ENCODE measurements at regions not wholly inside any gene's neighbourhood (a gene's known extent, or its start where the extent isn't known, plus 50 kb on each side); places are given as distances from the start of the nearest gene placed in this dataset.

DNA sequence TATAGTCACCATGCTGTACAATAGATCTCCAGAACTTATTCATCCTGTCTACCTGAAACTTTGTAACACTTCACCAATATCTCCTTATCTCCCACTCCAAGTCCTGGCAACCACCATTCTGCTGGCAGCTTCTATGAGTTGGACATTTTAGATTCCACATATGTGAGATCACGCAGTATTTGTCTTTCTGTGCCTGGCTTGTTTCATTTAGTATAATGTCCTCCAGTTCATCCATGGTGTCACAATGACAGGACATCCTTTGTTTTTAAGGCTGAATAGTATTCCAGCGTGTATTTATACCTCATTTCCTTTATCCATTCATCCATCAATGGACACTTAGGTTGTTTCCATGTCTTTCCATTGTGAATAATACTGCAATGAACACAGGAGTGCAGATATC is 198.7 kb downstream of the QDPR start:
- Histone ChIP-seq H2AFZ (ENCODE audit: low read depth, low read length) (no peak overlapping the region), H3K4me3 (ENCODE audit: low read length) (no peak overlapping the region), H3K4me1 (ENCODE audit: insufficient read depth, low read length) (no peaks in the 10 kb centered on the region), H3K27me3 (ENCODE audit: insufficient read depth, low read length) (no peaks in the 10 kb centered on the region), H3K9me3 (ENCODE audit: low read length) (no peaks in the 10 kb centered on the region), H3K36me3 (ENCODE audit: insufficient read depth, low read length) (no peaks in the 10 kb centered on the region)

DNA sequence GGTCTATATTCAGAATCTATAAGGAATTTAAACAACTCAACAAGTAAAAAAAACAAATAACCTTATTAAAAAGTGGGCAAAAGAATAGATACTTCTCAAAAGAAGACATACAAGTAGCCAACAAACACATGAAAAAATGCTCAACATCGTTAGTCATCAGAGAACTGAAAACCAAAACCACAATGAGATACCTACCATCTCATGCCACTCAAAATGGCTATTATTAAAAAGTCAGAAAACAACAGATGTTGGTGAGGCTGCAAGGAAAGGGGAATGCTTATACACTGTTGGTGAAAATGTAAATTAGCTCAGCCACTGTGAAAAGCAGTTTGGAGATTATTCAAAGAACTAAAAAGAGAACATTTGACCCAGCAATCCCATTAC is 201.6 kb downstream of the QDPR start:
- Histone ChIP-seq H3K27me3 (ENCODE audit: insufficient read depth, low read length) (no peaks in the 10 kb centered on the region), H2AFZ (ENCODE audit: low read depth, low read length) (no peak overlapping the region), H3K4me3 (ENCODE audit: low read length) (no peak overlapping the region)

DNA sequence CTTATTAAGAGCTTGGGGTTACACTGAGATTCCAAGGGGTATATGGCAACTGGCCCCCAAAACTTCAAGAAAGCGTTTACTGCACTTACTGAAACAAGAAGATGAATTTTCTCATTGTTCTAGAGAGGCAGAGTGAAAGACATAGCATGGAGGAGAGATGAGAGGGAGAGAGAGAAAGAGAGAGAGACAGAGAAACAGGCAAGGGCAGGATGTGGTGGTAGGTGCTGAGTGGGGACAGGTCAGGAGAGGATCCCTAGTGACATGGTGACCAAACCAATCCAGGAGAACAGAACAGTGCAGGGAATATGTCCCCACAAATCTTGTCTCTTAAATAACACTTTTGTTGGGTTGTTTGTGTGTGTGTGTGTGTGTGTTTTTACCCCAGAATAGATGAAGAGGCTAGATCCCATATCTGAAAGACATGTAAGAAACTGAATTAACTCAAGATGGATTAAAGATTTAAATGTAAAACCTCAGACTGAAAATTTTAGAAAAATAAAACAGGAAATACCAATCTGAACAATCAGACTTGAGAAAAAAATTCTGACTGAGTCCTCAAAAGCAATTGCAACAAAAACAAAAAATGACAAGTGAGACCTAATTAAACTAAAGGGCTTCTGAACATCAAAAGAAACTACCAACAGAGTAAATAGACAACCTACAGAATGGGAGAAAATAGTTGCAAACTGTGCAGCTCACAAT is 202.2 kb downstream of the QDPR start:
- Histone ChIP-seq H2AFZ (ENCODE audit: low read depth, low read length) (no peak overlapping the region), H3K36me3 (ENCODE audit: insufficient read depth, low read length) (no peaks in the 10 kb centered on the region), H3K4me1 (ENCODE audit: insufficient read depth, low read length) (no peaks in the 10 kb centered on the region), H3K9me3 (ENCODE audit: low read length) (no peaks in the 10 kb centered on the region), H3K4me3 (ENCODE audit: low read length) (no peak overlapping the region), H3K27me3 (ENCODE audit: insufficient read depth, low read length) (no peaks in the 10 kb centered on the region)

More for the DNA sequence above, 201.6 kb downstream of the QDPR start:
- Histone ChIP-seq H3K36me3 (ENCODE audit: insufficient read depth, low read length) (no peaks in the 10 kb centered on the region), H3K9me3 (ENCODE audit: low read length) (no peaks in the 10 kb centered on the region), H3K4me1 (ENCODE audit: insufficient read depth, low read length) (no peaks in the 10 kb centered on the region)

- Histone ChIP-seq H3K9me3 (ENCODE audit: low read length) (no peaks in the 10 kb centered on the region), H3K4me1 (ENCODE audit: insufficient read depth, low read length) (no peaks in the 10 kb centered on the region), H3K4me3 (ENCODE audit: low read length) (no peak overlapping the region), H2AFZ (ENCODE audit: low read depth, low read length) (no peak overlapping the region), H3K36me3 (ENCODE audit: insufficient read depth, low read length) (no peaks in the 10 kb centered on the region), H3K27me3 (ENCODE audit: insufficient read depth, low read length) (no peaks in the 10 kb centered on the region)
Observed at GRCh38 chr4:17301869-17302268, 210.0 kb downstream of the QDPR start.

DNA sequence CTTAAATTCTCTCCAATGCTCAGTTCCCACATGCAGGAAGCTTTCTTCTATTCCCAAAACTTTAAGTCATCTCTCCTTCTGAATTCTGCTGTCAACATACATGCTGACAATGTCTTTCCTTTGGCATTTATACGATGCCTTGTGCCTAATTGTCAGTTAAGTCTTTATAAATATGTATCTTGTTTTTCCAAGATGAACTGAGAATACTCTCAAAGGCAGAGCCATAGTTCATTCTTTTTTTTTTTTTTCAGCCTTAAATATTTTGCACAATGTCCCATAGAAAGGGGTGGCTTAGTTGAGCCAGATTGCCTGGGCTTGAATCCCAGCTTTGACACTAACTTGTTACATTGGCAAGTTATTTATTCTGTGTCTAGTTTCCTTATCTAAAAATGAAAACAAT is 210.6 kb downstream of the QDPR start:
- no peaks in the 10 kb centered on the region for H3K36me3 ChIP-seq (ENCODE audit: insufficient read depth, low read length)
- H3K27me3 ChIP-seq (ENCODE audit: insufficient read depth, low read length), result no peaks in the 10 kb centered on the region
- no peak overlapping the region for H2AFZ ChIP-seq (ENCODE audit: low read depth, low read length)
- no peak overlapping the region for H3K4me3 ChIP-seq (ENCODE audit: low read length)
- no peaks in the 10 kb centered on the region for H3K4me1 ChIP-seq (ENCODE audit: insufficient read depth, low read length)
- H3K9me3 ChIP-seq (ENCODE audit: low read length), result no peaks in the 10 kb centered on the region

GRCh38 chr4:17296921-17297890 is 214.7 kb downstream of the QDPR start:
- H3K4me3 ChIP-seq (ENCODE audit: low read length), result no peak overlapping the region
- H3K27me3 ChIP-seq (ENCODE audit: insufficient read depth, low read length), result no peaks in the 10 kb centered on the region
- H2AFZ ChIP-seq (ENCODE audit: low read depth, low read length), result no peak overlapping the region
- H3K9me3 ChIP-seq (ENCODE audit: low read length), result no peaks in the 10 kb centered on the region
- no peaks in the 10 kb centered on the region for H3K36me3 ChIP-seq (ENCODE audit: insufficient read depth, low read length)
- H3K4me1 ChIP-seq (ENCODE audit: insufficient read depth, low read length), result no peaks in the 10 kb centered on the region

DNA sequence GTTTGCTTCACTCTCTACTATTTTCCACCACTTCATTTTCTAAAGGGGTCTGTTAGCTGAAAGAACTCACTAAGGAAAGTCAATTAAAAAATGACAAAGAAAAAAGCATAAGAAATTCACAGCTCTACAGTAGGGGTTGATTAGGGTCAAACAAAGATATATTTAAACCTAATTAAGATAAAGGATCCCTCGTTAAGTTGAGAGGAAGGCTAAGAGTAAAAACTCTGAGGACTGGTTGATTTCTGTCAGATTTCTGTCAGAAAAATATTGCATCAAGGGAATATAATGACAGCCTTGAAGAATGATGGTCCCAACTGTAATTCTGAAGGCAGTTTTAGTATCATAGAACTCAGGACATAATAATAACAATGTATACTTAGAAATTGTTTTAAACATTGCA is 218.0 kb downstream of the QDPR start:
- Histone ChIP-seq H3K4me1 (ENCODE audit: insufficient read depth, low read length) (no peaks in the 10 kb centered on the region), H3K27me3 (ENCODE audit: insufficient read depth, low read length) (no peaks in the 10 kb centered on the region), H3K36me3 (ENCODE audit: insufficient read depth, low read length) (no peaks in the 10 kb centered on the region), H3K4me3 (ENCODE audit: low read length) (no peak overlapping the region), H2AFZ (ENCODE audit: low read depth, low read length) (no peak overlapping the region), H3K9me3 (ENCODE audit: low read length) (no peaks in the 10 kb centered on the region)

DNA sequence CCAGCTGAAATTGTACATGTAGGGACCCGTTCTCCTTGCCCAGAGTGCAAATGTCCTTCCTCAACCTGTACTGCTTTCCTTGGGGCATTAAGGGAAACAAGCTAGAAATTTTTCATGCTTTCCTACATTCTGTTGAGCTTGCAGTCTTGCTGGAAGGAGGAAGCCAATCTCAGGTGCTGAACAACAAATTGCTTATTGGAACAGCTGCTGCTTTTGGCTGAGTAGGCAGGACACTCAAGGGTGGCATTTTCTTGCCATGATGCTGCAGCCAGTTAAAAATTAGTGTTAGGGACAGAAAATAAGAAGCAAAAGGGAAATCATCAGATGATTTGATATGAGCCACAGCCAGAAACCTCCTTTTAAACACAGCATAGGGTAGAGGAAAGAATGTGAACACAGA is 223.7 kb downstream of the QDPR start:
- Histone ChIP-seq H3K9me3 (ENCODE audit: low read length) (no peaks in the 10 kb centered on the region), H3K4me3 (ENCODE audit: low read length) (no peak overlapping the region), H3K4me1 (ENCODE audit: insufficient read depth, low read length) (no peaks in the 10 kb centered on the region), H3K27me3 (ENCODE audit: insufficient read depth, low read length) (no peaks in the 10 kb centered on the region), H2AFZ (ENCODE audit: low read depth, low read length) (no peak overlapping the region), H3K36me3 (ENCODE audit: insufficient read depth, low read length) (no peaks in the 10 kb centered on the region)

DNA sequence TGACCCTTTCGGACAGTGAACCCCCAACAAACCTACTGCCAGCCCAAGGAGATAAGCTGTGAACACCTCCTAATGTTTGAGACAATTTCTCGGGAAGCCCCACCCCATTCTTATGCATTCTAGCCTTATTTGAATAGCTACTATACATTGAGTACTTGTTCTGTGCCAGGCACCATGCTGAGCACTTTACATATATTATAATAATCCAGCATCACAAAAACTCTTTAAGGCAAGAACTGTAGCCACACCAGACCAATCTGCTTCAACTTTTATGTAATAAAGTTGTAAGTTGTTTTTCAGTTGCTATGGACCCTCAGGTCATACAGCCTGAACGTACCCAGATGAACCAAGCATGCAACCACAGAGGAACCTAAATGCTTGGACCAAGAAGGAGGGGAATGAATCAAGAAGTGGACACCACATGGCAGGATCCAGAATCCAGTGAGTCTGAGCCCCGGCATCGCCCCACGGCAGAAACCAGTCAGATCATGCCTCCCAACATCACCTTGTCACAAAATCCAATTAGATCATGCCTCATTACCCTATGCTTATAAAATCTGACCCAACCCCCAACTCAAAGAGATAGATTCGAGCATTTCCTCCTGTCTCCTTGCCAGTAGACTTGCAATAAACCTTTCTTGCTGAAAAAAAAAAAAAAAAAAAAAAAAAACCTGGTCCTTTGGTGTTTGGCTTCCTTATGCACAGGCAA is 225.0 kb downstream of the QDPR start:
- no peaks in the 10 kb centered on the region for H3K4me1 ChIP-seq (ENCODE audit: insufficient read depth, low read length)
- H3K36me3 ChIP-seq (ENCODE audit: insufficient read depth, low read length), result no peaks in the 10 kb centered on the region
- no peak overlapping the region for H2AFZ ChIP-seq (ENCODE audit: low read depth, low read length)
- H3K4me3 ChIP-seq (ENCODE audit: low read length), result no peak overlapping the region
- H3K27me3 ChIP-seq (ENCODE audit: insufficient read depth, low read length), result no peaks in the 10 kb centered on the region
- no peaks in the 10 kb centered on the region for H3K9me3 ChIP-seq (ENCODE audit: low read length)

GRCh38 chr4:17285747-17286146 is 226.1 kb downstream of the QDPR start:
- no peaks in the 10 kb centered on the region for H3K36me3 ChIP-seq (ENCODE audit: insufficient read depth, low read length)
- no peak overlapping the region for H2AFZ ChIP-seq (ENCODE audit: low read depth, low read length)
- no peaks in the 10 kb centered on the region for H3K27me3 ChIP-seq (ENCODE audit: insufficient read depth, low read length)
- no peaks in the 10 kb centered on the region for H3K9me3 ChIP-seq (ENCODE audit: low read length)
- no peaks in the 10 kb centered on the region for H3K4me1 ChIP-seq (ENCODE audit: insufficient read depth, low read length)
- H3K4me3 ChIP-seq (ENCODE audit: low read length), result no peak overlapping the region

GRCh38 chr4:17284323-17285175 is 227.3 kb downstream of the QDPR start:
- H3K4me1 ChIP-seq (ENCODE audit: insufficient read depth, low read length), result no peaks in the 10 kb centered on the region
- no peaks in the 10 kb centered on the region for H3K9me3 ChIP-seq (ENCODE audit: low read length)
- H3K36me3 ChIP-seq (ENCODE audit: insufficient read depth, low read length), result no peaks in the 10 kb centered on the region
- H2AFZ ChIP-seq (ENCODE audit: low read depth, low read length), result no peak overlapping the region
- H3K4me3 ChIP-seq (ENCODE audit: low read length), result no peak overlapping the region
- H3K27me3 ChIP-seq (ENCODE audit: insufficient read depth, low read length), result no peaks in the 10 kb centered on the region

GRCh38 chr4:17283832-17284231 is 228.1 kb downstream of the QDPR start:
- Histone ChIP-seq H3K27me3 (ENCODE audit: insufficient read depth, low read length) (no peaks in the 10 kb centered on the region), H2AFZ (ENCODE audit: low read depth, low read length) (no peak overlapping the region), H3K9me3 (ENCODE audit: low read length) (no peaks in the 10 kb centered on the region), H3K36me3 (ENCODE audit: insufficient read depth, low read length) (no peaks in the 10 kb centered on the region), H3K4me1 (ENCODE audit: insufficient read depth, low read length) (no peaks in the 10 kb centered on the region), H3K4me3 (ENCODE audit: low read length) (no peak overlapping the region)

Data from neuron (in vitro differentiated cells).